ENCODE measurements at regions not wholly inside any gene's neighbourhood (a gene's known extent, or its start where the extent isn't known, plus 50 kb on each side); places are given as distances from the start of the nearest gene placed in this dataset.

DNA sequence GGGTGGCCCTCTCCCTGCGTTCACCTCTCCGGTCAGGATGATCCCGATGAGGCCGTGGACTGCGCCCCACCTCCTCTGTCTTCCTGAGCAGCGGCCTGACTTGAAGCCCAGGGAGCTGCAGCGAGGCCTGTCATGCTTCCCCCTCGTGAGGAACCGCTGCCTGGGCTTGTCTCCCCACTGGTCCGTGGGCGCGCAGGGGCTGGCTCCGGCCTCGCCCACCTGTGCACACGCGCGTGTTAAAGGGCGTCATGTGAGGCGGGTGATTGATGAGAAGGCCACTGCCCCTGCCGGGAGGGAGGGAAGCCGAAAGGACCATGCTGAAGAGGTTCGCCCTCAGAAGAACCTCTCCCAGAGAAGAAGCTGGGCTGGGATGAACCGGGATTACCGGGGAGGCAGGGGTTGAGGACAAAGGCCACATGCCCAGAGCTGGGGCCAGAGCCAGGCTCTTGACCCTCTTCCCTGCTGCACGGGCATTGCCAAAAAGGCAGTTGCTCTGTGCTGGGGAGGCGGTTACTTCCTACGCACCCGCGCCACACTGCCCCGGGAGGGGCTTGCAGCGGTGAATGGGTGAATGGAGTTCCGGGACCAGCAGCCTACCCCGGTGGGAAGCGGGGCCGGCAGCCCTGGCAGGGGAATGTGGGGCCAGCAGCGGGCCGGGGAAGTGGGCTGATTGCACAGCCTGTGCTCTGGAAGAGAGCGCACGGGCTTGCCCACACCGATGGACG lies 85.9 kb upstream of the GSE1 start:
- TF ChIP-seq, protein P1, sequence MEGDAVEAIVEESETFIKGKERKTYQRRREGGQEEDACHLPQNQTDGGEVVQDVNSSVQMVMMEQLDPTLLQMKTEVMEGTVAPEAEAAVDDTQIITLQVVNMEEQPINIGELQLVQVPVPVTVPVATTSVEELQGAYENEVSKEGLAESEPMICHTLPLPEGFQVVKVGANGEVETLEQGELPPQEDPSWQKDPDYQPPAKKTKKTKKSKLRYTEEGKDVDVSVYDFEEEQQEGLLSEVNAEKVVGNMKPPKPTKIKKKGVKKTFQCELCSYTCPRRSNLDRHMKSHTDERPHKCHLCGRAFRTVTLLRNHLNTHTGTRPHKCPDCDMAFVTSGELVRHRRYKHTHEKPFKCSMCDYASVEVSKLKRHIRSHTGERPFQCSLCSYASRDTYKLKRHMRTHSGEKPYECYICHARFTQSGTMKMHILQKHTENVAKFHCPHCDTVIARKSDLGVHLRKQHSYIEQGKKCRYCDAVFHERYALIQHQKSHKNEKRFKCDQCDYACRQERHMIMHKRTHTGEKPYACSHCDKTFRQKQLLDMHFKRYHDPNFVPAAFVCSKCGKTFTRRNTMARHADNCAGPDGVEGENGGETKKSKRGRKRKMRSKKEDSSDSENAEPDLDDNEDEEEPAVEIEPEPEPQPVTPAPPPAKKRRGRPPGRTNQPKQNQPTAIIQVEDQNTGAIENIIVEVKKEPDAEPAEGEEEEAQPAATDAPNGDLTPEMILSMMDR (IDR thresholded peaks at IDR 0.05) = no peak
- 64% methylated on average over 41 of the region's 41 CpGs for WGBS (ENCODE audit: insufficient coverage)

DNA sequence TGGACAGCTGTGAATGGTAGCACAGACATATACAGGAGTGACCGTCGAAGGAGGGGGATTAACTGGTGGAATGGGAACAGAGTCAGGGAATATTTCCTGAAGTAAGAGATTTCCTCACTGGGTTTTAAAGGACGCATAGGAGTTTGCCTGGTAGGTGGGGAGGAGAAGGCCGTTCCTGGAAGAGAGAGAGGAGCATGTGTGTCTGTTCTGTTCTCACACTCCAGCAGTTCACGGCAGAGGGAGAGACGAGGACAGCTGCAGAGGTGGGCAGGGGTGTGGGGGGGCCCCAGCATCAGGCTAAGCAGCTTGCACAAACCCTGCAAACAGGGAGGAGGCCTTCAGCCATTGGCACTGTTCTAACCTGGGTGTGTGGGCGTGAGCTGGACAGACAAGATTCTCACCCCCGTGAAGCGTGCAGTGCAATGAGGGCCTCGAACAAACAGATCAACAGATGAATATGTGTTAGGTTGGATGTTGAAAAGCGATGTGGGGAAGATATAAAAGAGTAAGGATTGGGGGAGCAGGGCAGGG lies 85.3 kb upstream of the GSE1 start:
- peaks cover 0 to 2% (median 0%) of the 10 kb centered on the region in 7 donors for H3K9me3 Mint-ChIP-seq
- H3K79me2 ChIP-seq (ENCODE audit: insufficient read depth, low read length) = no peaks in the 10 kb centered on the region
- no peak overlapping the region for H3K9ac ChIP-seq (ENCODE audit: insufficient read depth, low read length, poor library complexity, severe bottlenecking)
- H3K36me3 Mint-ChIP-seq = no peaks in the 10 kb centered on the region
- H3K4me3 Mint-ChIP-seq = no peak overlapping the region
- H3K36me3 ChIP-seq (replicated peaks in 1 of 2; ENCODE audit: control insufficient read depth in 1 of 2, insufficient read depth in 2 of 2, low read length in 2 of 2) = no peaks in the 10 kb centered on the region
- H3K4me2 ChIP-seq (replicated peaks; ENCODE audit: extremely low read depth, low read length, poor library complexity, severe bottlenecking) = no peak overlapping the region
- no peaks in the 10 kb centered on the region for H3K9me3 ChIP-seq (replicated peaks in 1 of 2; ENCODE audit: control insufficient read depth in 1 of 2, insufficient read depth in 1 of 2, low read length in 2 of 2)
- no peak overlapping the region for H3K27ac ChIP-seq (ENCODE audit: low read depth in 1 of 2, low read length in 2 of 2)
- H3K4me1 Mint-ChIP-seq = peaks cover 29% of the 10 kb centered on the region
- peaks cover 4 to 6% (median 5%) of the 10 kb centered on the region in 3 donors for H3K27me3 Mint-ChIP-seq (ENCODE audit: low read depth in 3 of 3)
- 88% methylated on average over 10 of the region's 11 CpGs for WGBS (ENCODE audit: insufficient coverage)
- no peak for DNase-seq
- no peak overlapping the region for H3K4me3 ChIP-seq (replicated peaks in 1 of 3; ENCODE audit: low read depth in 2 of 3, low read length in 3 of 3)
- H2AFZ ChIP-seq (ENCODE audit: insufficient read depth, low read depth, low read length, poor library complexity, severe bottlenecking) = no peak overlapping the region
- TF ChIP-seq, protein P1 (IDR thresholded peaks at IDR 0.05) = no peak
- H3K4me1 ChIP-seq (ENCODE audit: control insufficient read depth in 1 of 2, insufficient read depth in 2 of 2, low read length in 2 of 2) = peaks cover 25 to 40% of the 10 kb centered on the region in 2 donors
- H3K27ac Mint-ChIP-seq = no peak overlapping the region
- intact Hi-C loops (cut with micrococcal nuclease) = loop anchor here in 1 of 2 donors (5.0 kb wide), 1 partner anchor 39 kb away; no protein-coding TSS in a partner anchor
- no peaks in the 10 kb centered on the region for H4K20me1 ChIP-seq (ENCODE audit: insufficient read depth, low read length)
- H3K27me3 ChIP-seq (ENCODE audit: control insufficient read depth in 2 of 2, insufficient read depth in 2 of 2, low read length in 2 of 2) = no peaks in the 10 kb centered on the region

More for the DNA sequence above, 85.9 kb upstream of the GSE1 start:
- Mint-ChIP-seq H3K9me3 (peaks cover 0 to 2% (median 0%) of the 10 kb centered on the region in 7 donors), H3K4me3 (no peak overlapping the region), H3K27ac (peak overlapping the region in 1 of 7 donors; percentile 64), H3K36me3 (no peaks in the 10 kb centered on the region), H3K4me1 (peaks cover 32% of the 10 kb centered on the region), H3K27me3 (ENCODE audit: low read depth in 3 of 3) (peaks cover 5 to 8% (median 6%) of the 10 kb centered on the region in 3 donors)
- no peaks in the 10 kb centered on the region for H3K9me3 ChIP-seq (replicated peaks in 1 of 2; ENCODE audit: control insufficient read depth in 1 of 2, insufficient read depth in 1 of 2, low read length in 2 of 2)
- no peak for DNase-seq
- H2AFZ ChIP-seq (ENCODE audit: insufficient read depth, low read depth, low read length, poor library complexity, severe bottlenecking) = no peak overlapping the region
- no peaks in the 10 kb centered on the region for H4K20me1 ChIP-seq (ENCODE audit: insufficient read depth, low read length)
- H3K27ac ChIP-seq (ENCODE audit: low read depth in 1 of 2, low read length in 2 of 2) = no peak overlapping the region
- intact Hi-C loops (cut with micrococcal nuclease) = loop anchor here in 1 of 2 donors (5.0 kb wide), 1 partner anchor 40 kb away; no protein-coding TSS in a partner anchor
- H3K79me2 ChIP-seq (ENCODE audit: insufficient read depth, low read length) = no peaks in the 10 kb centered on the region
- no peak overlapping the region for H3K9ac ChIP-seq (ENCODE audit: insufficient read depth, low read length, poor library complexity, severe bottlenecking)
- H3K4me1 ChIP-seq (ENCODE audit: control insufficient read depth in 1 of 2, insufficient read depth in 2 of 2, low read length in 2 of 2) = peaks cover 25 to 40% of the 10 kb centered on the region in 2 donors
- H3K36me3 ChIP-seq (replicated peaks in 1 of 2; ENCODE audit: control insufficient read depth in 1 of 2, insufficient read depth in 2 of 2, low read length in 2 of 2) = no peaks in the 10 kb centered on the region
- H3K4me3 ChIP-seq (replicated peaks in 1 of 3; ENCODE audit: low read depth in 2 of 3, low read length in 3 of 3) = no peak overlapping the region
- no peak overlapping the region for H3K4me2 ChIP-seq (replicated peaks; ENCODE audit: extremely low read depth, low read length, poor library complexity, severe bottlenecking)
- no peaks in the 10 kb centered on the region for H3K27me3 ChIP-seq (ENCODE audit: control insufficient read depth in 2 of 2, insufficient read depth in 2 of 2, low read length in 2 of 2)

Data from CD14-positive monocyte (primary cell).